DOHH2 (cell line): ENCODE measurements at regions not wholly inside any gene's neighbourhood (a gene's known extent, or its start where the extent isn't known, plus 50 kb on each side); places are given as distances from the start of the nearest gene placed in this dataset.

ENCODE experiments used
- EZH2phosphoT487 ChIP-seq: fragments of 200-600 bp; sonication (generic); IDR thresholded peaks from 2 replicates; pipeline ENCODE4 v1.6.1; 2017; ENCODE audit warnings: borderline replicate concordance, mild to moderate bottlenecking, antibody characterized with exemption, low read length, moderate library complexity, mixed read lengths
- TF ChIP-seq, protein P1 (sequence below): fragments of 200-600 bp; sonication (generic); IDR thresholded peaks from one replicate; pipeline ENCODE4 v1.5.1; 2014; ENCODE audit warnings: antibody characterized with exemption, mild to moderate bottlenecking, low read depth, low read length; ENCODE audit not compliant: poor library complexity, severe bottlenecking

DNA sequence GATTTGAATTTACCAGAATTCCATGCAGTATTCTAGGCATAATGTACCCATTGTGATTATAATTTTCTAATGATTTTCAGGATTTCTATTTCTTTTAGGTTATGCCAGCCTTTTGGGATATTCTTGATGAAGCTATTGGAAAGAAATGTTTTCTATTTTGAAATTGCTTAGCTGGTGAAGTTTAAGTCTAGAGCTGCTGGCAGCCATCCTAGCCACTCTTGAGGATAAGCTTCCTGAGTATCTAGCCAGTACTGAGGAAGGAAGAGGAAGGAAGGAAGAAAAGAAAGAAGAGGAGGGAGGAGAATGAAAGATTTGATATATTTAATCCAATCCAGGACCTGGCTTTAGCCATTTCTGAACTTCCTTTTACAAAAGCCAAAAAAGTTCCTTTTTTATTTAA is 142.1 kb upstream of the DAB2 start:
- TF ChIP-seq, protein P1, sequence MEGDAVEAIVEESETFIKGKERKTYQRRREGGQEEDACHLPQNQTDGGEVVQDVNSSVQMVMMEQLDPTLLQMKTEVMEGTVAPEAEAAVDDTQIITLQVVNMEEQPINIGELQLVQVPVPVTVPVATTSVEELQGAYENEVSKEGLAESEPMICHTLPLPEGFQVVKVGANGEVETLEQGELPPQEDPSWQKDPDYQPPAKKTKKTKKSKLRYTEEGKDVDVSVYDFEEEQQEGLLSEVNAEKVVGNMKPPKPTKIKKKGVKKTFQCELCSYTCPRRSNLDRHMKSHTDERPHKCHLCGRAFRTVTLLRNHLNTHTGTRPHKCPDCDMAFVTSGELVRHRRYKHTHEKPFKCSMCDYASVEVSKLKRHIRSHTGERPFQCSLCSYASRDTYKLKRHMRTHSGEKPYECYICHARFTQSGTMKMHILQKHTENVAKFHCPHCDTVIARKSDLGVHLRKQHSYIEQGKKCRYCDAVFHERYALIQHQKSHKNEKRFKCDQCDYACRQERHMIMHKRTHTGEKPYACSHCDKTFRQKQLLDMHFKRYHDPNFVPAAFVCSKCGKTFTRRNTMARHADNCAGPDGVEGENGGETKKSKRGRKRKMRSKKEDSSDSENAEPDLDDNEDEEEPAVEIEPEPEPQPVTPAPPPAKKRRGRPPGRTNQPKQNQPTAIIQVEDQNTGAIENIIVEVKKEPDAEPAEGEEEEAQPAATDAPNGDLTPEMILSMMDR: no peak
- TF ChIP-seq EZH2phosphoT487: no peak
